ENCODE measurements at regions not wholly inside any gene's neighbourhood (a gene's known extent, or its start where the extent isn't known, plus 50 kb on each side); places are given as distances from the start of the nearest gene placed in this dataset.
"Not testable (repeated sequence)": the region's sequence is repeated elsewhere in the genome, so short reads cannot be mapped to it uniquely, and the experiment has no call there.

- WGBS, 2 donors, result 64 to 67% methylated on average over 5 of the region's 5 CpGs
- H3K36me3 ChIP-seq (ENCODE audit: control insufficient read depth in 1 of 2, insufficient read depth in 2 of 2, low read length in 1 of 2); H3K27ac ChIP-seq (ENCODE audit: low read depth in 1 of 2, low read length in 2 of 2); H3K27me3 ChIP-seq (ENCODE audit: control insufficient read depth in 1 of 2, insufficient read depth in 2 of 2, low read length in 1 of 2); DNase-seq; ATAC-seq (ENCODE audit: low FRiP score); intact Hi-C loops (cut with DNase I); H3K4me3 ChIP-seq (ENCODE audit: low read length in 2 of 2); H3K4me1 ChIP-seq (ENCODE audit: control insufficient read depth in 1 of 2, insufficient read depth in 2 of 2, low read length in 2 of 2); H3K9me3 ChIP-seq (ENCODE audit: control insufficient read depth, low read length): not testable (repeated sequence)
These were observed 110.9 kb upstream of the TPTE start for GRCh38 chr21:10410354-10410929.

- DNase-seq; ATAC-seq (ENCODE audit: low FRiP score): not testable (repeated sequence)
- WGBS, 2 donors, result 66 to 70% methylated on average over 16 of the region's 17 CpGs
These were observed 109.4 kb upstream of the TPTE start for GRCh38 chr21:10411776-10412526.

GRCh38 chr21:10412928-10413246 lies 108.5 kb upstream of the TPTE start:
- H3K27ac ChIP-seq (ENCODE audit: low read depth in 1 of 2, low read length in 2 of 2); H3K9me3 ChIP-seq (ENCODE audit: control insufficient read depth, low read length): not testable (repeated sequence)
- 75 to 83% methylated on average over 8 of the region's 8 CpGs for WGBS, 2 donors

More at GRCh38 chr21:10411776-10412526, 109.4 kb upstream of the TPTE start:
- H3K4me3 ChIP-seq (ENCODE audit: low read length in 2 of 2); intact Hi-C loops (cut with DNase I); H3K4me1 ChIP-seq (ENCODE audit: control insufficient read depth in 1 of 2, insufficient read depth in 2 of 2, low read length in 2 of 2); H3K27me3 ChIP-seq (ENCODE audit: control insufficient read depth in 1 of 2, insufficient read depth in 2 of 2, low read length in 1 of 2); H3K27ac ChIP-seq (ENCODE audit: low read depth in 1 of 2, low read length in 2 of 2); H3K9me3 ChIP-seq (ENCODE audit: control insufficient read depth, low read length); H3K36me3 ChIP-seq (ENCODE audit: control insufficient read depth in 1 of 2, insufficient read depth in 2 of 2, low read length in 1 of 2): not testable (repeated sequence)

GRCh38 chr21:10413247-10414120 lies 107.9 kb upstream of the TPTE start:
- DNase-seq, result peak in 1 of 2 donors; percentile 79
- intact Hi-C loops (cut with DNase I); H3K27ac ChIP-seq (ENCODE audit: low read depth in 1 of 2, low read length in 2 of 2); ATAC-seq (ENCODE audit: low FRiP score); H3K9me3 ChIP-seq (ENCODE audit: control insufficient read depth, low read length); H3K4me3 ChIP-seq (ENCODE audit: low read length in 2 of 2); H3K27me3 ChIP-seq (ENCODE audit: control insufficient read depth in 1 of 2, insufficient read depth in 2 of 2, low read length in 1 of 2); H3K4me1 ChIP-seq (ENCODE audit: control insufficient read depth in 1 of 2, insufficient read depth in 2 of 2, low read length in 2 of 2); H3K36me3 ChIP-seq (ENCODE audit: control insufficient read depth in 1 of 2, insufficient read depth in 2 of 2, low read length in 1 of 2): not testable (repeated sequence)
- WGBS, 2 donors, result 84% methylated on average over 31 of the region's 31 CpGs

More at GRCh38 chr21:10412928-10413246, 108.5 kb upstream of the TPTE start:
- ATAC-seq (ENCODE audit: low FRiP score); DNase-seq; H3K36me3 ChIP-seq (ENCODE audit: control insufficient read depth in 1 of 2, insufficient read depth in 2 of 2, low read length in 1 of 2); H3K4me3 ChIP-seq (ENCODE audit: low read length in 2 of 2); H3K4me1 ChIP-seq (ENCODE audit: control insufficient read depth in 1 of 2, insufficient read depth in 2 of 2, low read length in 2 of 2); intact Hi-C loops (cut with DNase I); H3K27me3 ChIP-seq (ENCODE audit: control insufficient read depth in 1 of 2, insufficient read depth in 2 of 2, low read length in 1 of 2): not testable (repeated sequence)

GRCh38 chr21:10414121-10414924 lies 107.1 kb upstream of the TPTE start:
- H3K27me3 ChIP-seq (ENCODE audit: control insufficient read depth in 1 of 2, insufficient read depth in 2 of 2, low read length in 1 of 2); H3K27ac ChIP-seq (ENCODE audit: low read depth in 1 of 2, low read length in 2 of 2); H3K4me3 ChIP-seq (ENCODE audit: low read length in 2 of 2); intact Hi-C loops (cut with DNase I); ATAC-seq (ENCODE audit: low FRiP score); H3K36me3 ChIP-seq (ENCODE audit: control insufficient read depth in 1 of 2, insufficient read depth in 2 of 2, low read length in 1 of 2); H3K4me1 ChIP-seq (ENCODE audit: control insufficient read depth in 1 of 2, insufficient read depth in 2 of 2, low read length in 2 of 2); H3K9me3 ChIP-seq (ENCODE audit: control insufficient read depth, low read length): not testable (repeated sequence)
- peak in 1 of 2 donors; percentile 78 for DNase-seq
- WGBS, 2 donors, result 78 to 79% methylated on average over 14 of the region's 14 CpGs

- H3K36me3 ChIP-seq (ENCODE audit: control insufficient read depth in 1 of 2, insufficient read depth in 2 of 2, low read length in 1 of 2); H3K9me3 ChIP-seq (ENCODE audit: control insufficient read depth, low read length); H3K27ac ChIP-seq (ENCODE audit: low read depth in 1 of 2, low read length in 2 of 2); ATAC-seq (ENCODE audit: low FRiP score); DNase-seq; H3K27me3 ChIP-seq (ENCODE audit: control insufficient read depth in 1 of 2, insufficient read depth in 2 of 2, low read length in 1 of 2); H3K4me1 ChIP-seq (ENCODE audit: control insufficient read depth in 1 of 2, insufficient read depth in 2 of 2, low read length in 2 of 2); intact Hi-C loops (cut with DNase I); H3K4me3 ChIP-seq (ENCODE audit: low read length in 2 of 2): not testable (repeated sequence)
- WGBS, 2 donors, result 77% methylated on average over 4 of the region's 4 CpGs
These were observed 106.5 kb upstream of the TPTE start for GRCh38 chr21:10414925-10415254.

GRCh38 chr21:10415456-10415855 lies 105.9 kb upstream of the TPTE start:
- H3K36me3 ChIP-seq (ENCODE audit: control insufficient read depth in 1 of 2, insufficient read depth in 2 of 2, low read length in 1 of 2); H3K27ac ChIP-seq (ENCODE audit: low read depth in 1 of 2, low read length in 2 of 2); H3K4me3 ChIP-seq (ENCODE audit: low read length in 2 of 2); H3K9me3 ChIP-seq (ENCODE audit: control insufficient read depth, low read length); H3K27me3 ChIP-seq (ENCODE audit: control insufficient read depth in 1 of 2, insufficient read depth in 2 of 2, low read length in 1 of 2); intact Hi-C loops (cut with DNase I); H3K4me1 ChIP-seq (ENCODE audit: control insufficient read depth in 1 of 2, insufficient read depth in 2 of 2, low read length in 2 of 2): not testable (repeated sequence)
- 57 to 59% methylated on average over 7 of the region's 7 CpGs for WGBS, 2 donors
- ATAC-seq (ENCODE audit: low FRiP score) (peak; percentile 6), DNase-seq (peak in 1 of 2 donors; percentile 85)

- H3K4me3 ChIP-seq (ENCODE audit: low read length in 2 of 2); H3K27ac ChIP-seq (ENCODE audit: low read depth in 1 of 2, low read length in 2 of 2); H3K27me3 ChIP-seq (ENCODE audit: control insufficient read depth in 1 of 2, insufficient read depth in 2 of 2, low read length in 1 of 2); H3K9me3 ChIP-seq (ENCODE audit: control insufficient read depth, low read length); intact Hi-C loops (cut with DNase I); H3K4me1 ChIP-seq (ENCODE audit: control insufficient read depth in 1 of 2, insufficient read depth in 2 of 2, low read length in 2 of 2); H3K36me3 ChIP-seq (ENCODE audit: control insufficient read depth in 1 of 2, insufficient read depth in 2 of 2, low read length in 1 of 2): not testable (repeated sequence)
- 56 to 57% methylated on average over 6 of the region's 6 CpGs for WGBS, 2 donors
- DNase-seq (peak in 1 of 2 donors; percentile 79), ATAC-seq (ENCODE audit: low FRiP score) (peak; percentile 44)
These were observed 105.5 kb upstream of the TPTE start for GRCh38 chr21:10415859-10416258.

Data from aorta (tissue), 5 donors.